HEK293 (cell line): ENCODE measurements at regions not wholly inside any gene's neighbourhood (a gene's known extent, or its start where the extent isn't known, plus 50 kb on each side); places are given as distances from the start of the nearest gene placed in this dataset.
A peak's percentile ranks its signal among the peaks of the same experiment; 100 is the strongest.

ENCODE experiments used
- CTCF ChIA-PET: fragments of 350-600 bp; formaldehyde crosslinking; extraction: SDS; loops from one replicate; lab custom pipeline; 2021; ENCODE audit warnings: antibody characterized with exemption; lab: Yijun Ruan, JAX
- POLR2A ChIA-PET: fragments of 300-600 bp; formaldehyde crosslinking; extraction: SDS; loops from one replicate; lab custom pipeline; 2020; ENCODE audit warnings: antibody characterized with exemption, inconsistent platforms; lab: Yijun Ruan, JAX
- H3K27ac ChIP-seq: fragments of 200-500 bp; sonication (Bioruptor generic); 2 replicates; pipeline ENCODE4 v1.5.1; 2014; ENCODE audit warnings: low read depth, low read length, control low read depth, inconsistent platforms; ENCODE audit errors: extremely low read depth
- H3K36me3 ChIP-seq, 2 experiments: fragments of 200-500 bp in 1 of 2; sonication (Bioruptor generic) in 1 of 2; 1 replicate in 1 of 2; 2 replicates in 1 of 2; pipeline ENCODE4 v1.5.1; 2014 to 2017; ENCODE audit warnings: inconsistent platforms in 2 of 2, low read length in 2 of 2; ENCODE audit not compliant: control insufficient read depth in 2 of 2, insufficient read depth in 1 of 2
- H3K4me1 ChIP-seq: fragments of 200-500 bp; sonication (Bioruptor generic); 2 replicates; pipeline ENCODE4 v1.5.1; 2014; ENCODE audit warnings: mild to moderate bottlenecking, low read length, inconsistent platforms; ENCODE audit not compliant: control insufficient read depth, insufficient read depth
- H3K4me3 ChIP-seq: 2 replicates; pipeline ENCODE4 v1.5.1; 2011; ENCODE audit warnings: low read depth, mild to moderate bottlenecking, control low read depth, low read length, moderate library complexity
- H3K9me3 ChIP-seq: fragments of 200-500 bp; sonication (Bioruptor generic); 2 replicates; pipeline ENCODE4 v1.5.1; 2014; ENCODE audit warnings: low read depth, low read length, inconsistent platforms; ENCODE audit not compliant: control insufficient read depth, insufficient read depth
- HOXA7 ChIP-seq: sonication (generic); formaldehyde crosslinking; IDR thresholded peaks from 2 replicates; pipeline ENCODE4 v1.8.1; 2022; ENCODE audit warnings: missing genetic modification reagents, borderline replicate concordance
- IKZF3 ChIP-seq: fragments of 450-650 bp; IDR thresholded peaks from 2 replicates; pipeline ENCODE4 v1.5.0; 2018; ENCODE audit warnings: missing biosample characterization, mild to moderate bottlenecking, missing genetic modification characterization, moderate library complexity
- SETDB1 ChIP-seq: IDR thresholded peaks from one replicate; pipeline ENCODE4 v1.6.1; 2017; ENCODE audit warnings: mild to moderate bottlenecking, low read length, moderate library complexity, mixed read lengths; ENCODE audit not compliant: insufficient read length
- ZEB2 ChIP-seq: fragments of 450-650 bp; formaldehyde crosslinking; IDR thresholded peaks from 2 replicates; pipeline ENCODE4 v1.5.1; 2016; ENCODE audit warnings: missing biosample characterization, missing genetic modification characterization
- ZFP41 ChIP-seq: fragments of 450-650 bp; formaldehyde crosslinking; IDR thresholded peaks from 2 replicates; pipeline ENCODE4 v1.5.1; 2016; ENCODE audit warnings: missing biosample characterization, missing genetic modification characterization, borderline replicate concordance
- ZFP69B ChIP-seq: fragments of 450-650 bp; formaldehyde crosslinking; IDR thresholded peaks from 2 replicates; pipeline ENCODE4 v1.5.1; 2016; ENCODE audit warnings: missing biosample characterization, missing genetic modification characterization
- ZNF211 ChIP-seq: fragments of 450-650 bp; formaldehyde crosslinking; IDR thresholded peaks from 2 replicates; pipeline ENCODE4 v1.5.1; 2016; ENCODE audit warnings: low read depth, missing biosample characterization, missing genetic modification characterization
- ZNF366 ChIP-seq: fragments of 450-650 bp; formaldehyde crosslinking; conservative IDR thresholded peaks from 2 replicates; pipeline ENCODE4 v1.5.1; 2016; ENCODE audit warnings: missing biosample characterization, missing genetic modification characterization
- ZNF549 ChIP-seq: fragments of 450-650 bp; IDR thresholded peaks from 2 replicates; pipeline ENCODE4 v1.5.1; 2018; ENCODE audit warnings: missing biosample characterization, missing genetic modification characterization, mild to moderate bottlenecking, inconsistent platforms, moderate library complexity
- ZNF571 ChIP-seq: fragments of 450-650 bp; formaldehyde crosslinking; IDR thresholded peaks from 2 replicates; pipeline ENCODE4 v1.5.0; 2017; ENCODE audit warnings: missing biosample characterization, missing genetic modification characterization
- ZNF585B ChIP-seq: fragments of 450-650 bp; formaldehyde crosslinking; IDR thresholded peaks from 2 replicates; pipeline ENCODE4 v1.5.1; 2016; ENCODE audit warnings: missing biosample characterization, missing genetic modification characterization
- ZNF596 ChIP-seq: fragments of 450-650 bp; IDR thresholded peaks from 2 replicates; pipeline ENCODE4 v1.5.0; 2018; ENCODE audit warnings: missing biosample characterization, mild to moderate bottlenecking, missing genetic modification characterization, moderate library complexity
- ZNF624 ChIP-seq: fragments of 450-650 bp; formaldehyde crosslinking; IDR thresholded peaks from 2 replicates; pipeline ENCODE4 v1.5.1; 2017; ENCODE audit warnings: missing biosample characterization, missing genetic modification characterization
- ZNF629 ChIP-seq: fragments of 450-650 bp; formaldehyde crosslinking; IDR thresholded peaks from 2 replicates; pipeline ENCODE4 v1.5.1; 2017; ENCODE audit warnings: missing biosample characterization, missing genetic modification characterization
- ZNF677 ChIP-seq: fragments of 450-650 bp; IDR thresholded peaks from 2 replicates; pipeline ENCODE4 v1.5.0; 2018; ENCODE audit warnings: missing biosample characterization, mild to moderate bottlenecking, missing genetic modification characterization, moderate library complexity
- ZNF76 ChIP-seq: fragments of 450-650 bp; formaldehyde crosslinking; IDR thresholded peaks from 2 replicates; pipeline ENCODE4; 2016; ENCODE audit warnings: low read depth, missing biosample characterization, missing genetic modification characterization, borderline replicate concordance
- TF ChIP-seq, protein P1 (sequence below): fragments of 450-650 bp; IDR thresholded peaks from 2 replicates; pipeline ENCODE4 v1.5.1; 2018; ENCODE audit warnings: missing biosample characterization, mild to moderate bottlenecking, missing genetic modification characterization
- TF ChIP-seq, protein P2 (sequence below): fragments of 450-650 bp; formaldehyde crosslinking; IDR thresholded peaks from 2 replicates; pipeline ENCODE4; 2016; ENCODE audit warnings: missing biosample characterization, missing genetic modification characterization
- TF ChIP-seq, protein P3 (sequence below): fragments of 450-650 bp; formaldehyde crosslinking; IDR thresholded peaks from 2 replicates; pipeline ENCODE4 v1.5.1; 2016; ENCODE audit warnings: missing biosample characterization, missing genetic modification characterization
- TF ChIP-seq, protein P4 (sequence below): fragments of 450-650 bp; formaldehyde crosslinking; conservative IDR thresholded peaks from 2 replicates; pipeline ENCODE4 v1.5.1; 2016; ENCODE audit warnings: low read depth, missing biosample characterization, missing genetic modification characterization

DNA sequence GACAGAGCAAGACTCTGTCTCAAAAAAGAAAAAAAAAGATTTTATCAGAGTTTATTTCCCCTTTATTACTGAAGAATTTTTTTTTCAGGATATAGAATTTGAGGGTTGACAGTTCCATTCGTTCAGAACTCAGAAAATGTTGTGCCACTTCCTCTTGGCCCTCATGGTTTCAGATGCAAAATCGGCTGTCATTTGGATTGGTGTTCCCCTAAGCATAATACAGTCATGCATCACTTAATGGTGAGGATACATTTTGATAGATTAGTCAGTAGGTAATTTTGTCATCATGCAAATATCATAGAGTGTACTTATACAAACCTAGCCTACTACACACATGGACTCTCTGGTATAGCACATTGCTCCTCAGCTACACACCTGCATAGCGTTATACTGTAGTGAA lies 263.9 kb upstream of the RTL1 start:
- ChIA-PET POLR2A (no interaction called here), CTCF (no interaction called here)
- no peaks in the 10 kb centered on the region for H3K36me3 ChIP-seq
- H3K4me1 ChIP-seq = no peaks in the 10 kb centered on the region
- H3K4me3 ChIP-seq = no peak overlapping the region
- no peak overlapping the region for H3K27ac ChIP-seq
- TF ChIP-seq HOXA7 (CRISPR knock-in tag) (no peak), ZFP41 (tag by site-specific recombination) (no peak), ZNF549 (tag by site-specific recombination) (0 out of 2 replicates have a peak, but pooled peaks have one; percentile 55), SETDB1 (peak; percentile 75)
- TF ChIP-seq, protein P1, sequence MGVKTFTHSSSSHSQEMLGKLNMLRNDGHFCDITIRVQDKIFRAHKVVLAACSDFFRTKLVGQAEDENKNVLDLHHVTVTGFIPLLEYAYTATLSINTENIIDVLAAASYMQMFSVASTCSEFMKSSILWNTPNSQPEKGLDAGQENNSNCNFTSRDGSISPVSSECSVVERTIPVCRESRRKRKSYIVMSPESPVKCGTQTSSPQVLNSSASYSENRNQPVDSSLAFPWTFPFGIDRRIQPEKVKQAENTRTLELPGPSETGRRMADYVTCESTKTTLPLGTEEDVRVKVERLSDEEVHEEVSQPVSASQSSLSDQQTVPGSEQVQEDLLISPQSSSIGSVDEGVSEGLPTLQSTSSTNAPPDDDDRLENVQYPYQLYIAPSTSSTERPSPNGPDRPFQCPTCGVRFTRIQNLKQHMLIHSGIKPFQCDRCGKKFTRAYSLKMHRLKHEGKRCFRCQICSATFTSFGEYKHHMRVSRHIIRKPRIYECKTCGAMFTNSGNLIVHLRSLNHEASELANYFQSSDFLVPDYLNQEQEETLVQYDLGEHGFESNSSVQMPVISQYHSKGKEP = no peak
- H3K9me3 ChIP-seq = no peaks in the 10 kb centered on the region

DNA sequence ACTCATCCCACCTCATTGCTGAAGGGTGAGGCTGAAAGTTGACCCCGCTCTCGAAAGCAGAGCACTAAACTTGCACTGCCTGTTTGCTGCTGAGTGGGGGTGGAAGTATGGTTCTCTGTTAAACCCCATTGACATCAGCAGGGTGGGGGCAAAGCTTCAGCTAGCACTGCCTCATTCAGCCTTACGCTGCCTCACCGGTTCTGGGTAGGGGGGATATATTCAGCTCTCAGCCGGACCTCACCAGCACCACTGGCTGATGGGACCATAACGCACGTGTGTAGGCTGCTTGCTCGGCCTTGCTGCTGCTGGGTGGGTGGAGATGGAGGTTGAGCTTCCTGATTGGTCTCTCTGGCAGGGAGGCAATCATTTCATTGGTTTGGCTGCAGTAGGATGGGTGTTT lies 265.7 kb upstream of the RTL1 start:
- no peak overlapping the region for H3K4me3 ChIP-seq
- H3K9me3 ChIP-seq = no peaks in the 10 kb centered on the region
- CTCF ChIA-PET = no interaction called here
- H3K4me1 ChIP-seq = no peaks in the 10 kb centered on the region
- TF ChIP-seq, protein P2, sequence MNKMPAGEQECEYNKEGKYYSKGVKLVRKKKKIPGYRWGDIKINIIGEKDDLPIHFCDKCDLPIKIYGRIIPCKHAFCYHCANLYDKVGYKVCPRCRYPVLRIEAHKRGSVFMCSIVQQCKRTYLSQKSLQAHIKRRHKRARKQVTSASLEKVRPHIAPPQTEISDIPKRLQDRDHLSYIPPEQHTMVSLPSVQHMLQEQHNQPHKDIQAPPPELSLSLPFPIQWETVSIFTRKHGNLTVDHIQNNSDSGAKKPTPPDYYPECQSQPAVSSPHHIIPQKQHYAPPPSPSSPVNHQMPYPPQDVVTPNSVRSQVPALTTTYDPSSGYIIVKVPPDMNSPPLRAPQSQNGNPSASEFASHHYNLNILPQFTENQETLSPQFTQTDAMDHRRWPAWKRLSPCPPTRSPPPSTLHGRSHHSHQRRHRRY = no peak
- TF ChIP-seq ZNF571 (tag by site-specific recombination) (no peak), ZFP69B (tag by site-specific recombination) (no peak), HOXA7 (CRISPR knock-in tag) (no peak), ZEB2 (tag by site-specific recombination) (no peak), ZNF76 (tag by site-specific recombination) (no peak), IKZF3 (tag by site-specific recombination) (no peak), ZNF366 (no peak), ZNF677 (no peak), ZNF585B (tag by site-specific recombination) (no peak), ZNF596 (no peak), ZNF629 (tag by site-specific recombination) (no peak), ZNF624 (tag by site-specific recombination) (no peak), ZNF211 (tag by site-specific recombination) (no peak)
- TF ChIP-seq, protein P3, sequence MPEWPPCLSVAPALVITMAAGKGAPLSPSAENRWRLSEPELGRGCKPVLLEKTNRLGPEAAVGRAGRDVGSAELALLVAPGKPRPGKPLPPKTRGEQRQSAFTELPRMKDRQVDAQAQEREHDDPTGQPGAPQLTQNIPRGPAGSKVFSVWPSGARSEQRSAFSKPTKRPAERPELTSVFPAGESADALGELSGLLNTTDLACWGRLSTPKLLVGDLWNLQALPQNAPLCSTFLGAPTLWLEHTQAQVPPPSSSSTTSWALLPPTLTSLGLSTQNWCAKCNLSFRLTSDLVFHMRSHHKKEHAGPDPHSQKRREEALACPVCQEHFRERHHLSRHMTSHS (tag by site-specific recombination) = no peak
- TF ChIP-seq, protein P4, sequence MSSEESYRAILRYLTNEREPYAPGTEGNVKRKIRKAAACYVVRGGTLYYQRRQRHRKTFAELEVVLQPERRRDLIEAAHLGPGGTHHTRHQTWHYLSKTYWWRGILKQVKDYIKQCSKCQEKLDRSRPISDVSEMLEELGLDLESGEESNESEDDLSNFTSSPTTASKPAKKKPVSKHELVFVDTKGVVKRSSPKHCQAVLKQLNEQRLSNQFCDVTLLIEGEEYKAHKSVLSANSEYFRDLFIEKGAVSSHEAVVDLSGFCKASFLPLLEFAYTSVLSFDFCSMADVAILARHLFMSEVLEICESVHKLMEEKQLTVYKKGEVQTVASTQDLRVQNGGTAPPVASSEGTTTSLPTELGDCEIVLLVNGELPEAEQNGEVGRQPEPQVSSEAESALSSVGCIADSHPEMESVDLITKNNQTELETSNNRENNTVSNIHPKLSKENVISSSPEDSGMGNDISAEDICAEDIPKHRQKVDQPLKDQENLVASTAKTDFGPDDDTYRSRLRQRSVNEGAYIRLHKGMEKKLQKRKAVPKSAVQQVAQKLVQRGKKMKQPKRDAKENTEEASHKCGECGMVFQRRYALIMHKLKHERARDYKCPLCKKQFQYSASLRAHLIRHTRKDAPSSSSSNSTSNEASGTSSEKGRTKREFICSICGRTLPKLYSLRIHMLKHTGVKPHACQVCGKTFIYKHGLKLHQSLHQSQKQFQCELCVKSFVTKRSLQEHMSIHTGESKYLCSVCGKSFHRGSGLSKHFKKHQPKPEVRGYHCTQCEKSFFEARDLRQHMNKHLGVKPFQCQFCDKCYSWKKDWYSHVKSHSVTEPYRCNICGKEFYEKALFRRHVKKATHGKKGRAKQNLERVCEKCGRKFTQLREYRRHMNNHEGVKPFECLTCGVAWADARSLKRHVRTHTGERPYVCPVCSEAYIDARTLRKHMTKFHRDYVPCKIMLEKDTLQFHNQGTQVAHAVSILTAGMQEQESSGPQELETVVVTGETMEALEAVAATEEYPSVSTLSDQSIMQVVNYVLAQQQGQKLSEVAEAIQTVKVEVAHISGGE (tag by site-specific recombination) = no peak
- TF ChIP-seq, all 188 proteins: peak for 0
- H3K36me3 ChIP-seq = no peaks in the 10 kb centered on the region
- POLR2A ChIA-PET = no interaction called here
- no peak overlapping the region for H3K27ac ChIP-seq
